GM21529 (cell line): ENCODE measurements at regions not wholly inside any gene's neighbourhood (a gene's known extent, or its start where the extent isn't known, plus 50 kb on each side); places are given as distances from the start of the nearest gene placed in this dataset.
"Not testable (repeated sequence)": the region's sequence is repeated elsewhere in the genome, so short reads cannot be mapped to it uniquely, and the experiment has no call there.

ENCODE experiments used
- ATAC-seq: cut with Tn5 transposase; IDR thresholded peaks from one replicate; pipeline ENCODE4 v1.9.1; 2021; ENCODE audit not compliant: unreplicated experiment

- no peak for ATAC-seq
Measured at GRCh38 chr6:78639111-78640110, 227.9 kb upstream of the IRAK1BP1 start.

- not testable (repeated sequence) for ATAC-seq
Measured at GRCh38 chr6:78643976-78644375, 223.4 kb upstream of the IRAK1BP1 start.

- ATAC-seq = not testable (repeated sequence)
Measured at GRCh38 chr6:78646542-78647415, 220.6 kb upstream of the IRAK1BP1 start.

GRCh38 chr6:78665819-78666218, 201.5 kb upstream of the IRAK1BP1 start:
- ATAC-seq = not testable (repeated sequence)

GRCh38 chr6:78666764-78667163, 200.6 kb upstream of the IRAK1BP1 start:
- no peak for ATAC-seq

- ATAC-seq = no peak
Measured at GRCh38 chr6:78670156-78670555, 197.2 kb upstream of the IRAK1BP1 start.

GRCh38 chr6:78670802-78671201, 196.5 kb upstream of the IRAK1BP1 start:
- no peak for ATAC-seq

- ATAC-seq = not testable (repeated sequence)
Measured at GRCh38 chr6:78676069-78677007, 191.0 kb upstream of the IRAK1BP1 start.

GRCh38 chr6:78688668-78689067, 178.7 kb upstream of the IRAK1BP1 start:
- ATAC-seq = no peak

- ATAC-seq = no peak
Measured at GRCh38 chr6:78693835-78694234, 173.5 kb upstream of the IRAK1BP1 start.

- ATAC-seq = not testable (repeated sequence)
Measured at GRCh38 chr6:78694628-78695027, 172.7 kb upstream of the IRAK1BP1 start.

- ATAC-seq = no peak
Measured at GRCh38 chr6:78700991-78701390, 166.4 kb upstream of the IRAK1BP1 start.

- no peak for ATAC-seq
Measured at GRCh38 chr6:78701407-78701806, 165.9 kb upstream of the IRAK1BP1 start.

- ATAC-seq = no peak
Measured at GRCh38 chr6:78709021-78709420, 158.3 kb upstream of the IRAK1BP1 start.

- no peak for ATAC-seq
Measured at GRCh38 chr6:78713564-78713963, 153.8 kb upstream of the IRAK1BP1 start.

GRCh38 chr6:78744144-78744543, 123.2 kb upstream of the IRAK1BP1 start:
- ATAC-seq = no peak

- no peak for ATAC-seq
Measured at GRCh38 chr6:78746457-78746856, 120.9 kb upstream of the IRAK1BP1 start.

GRCh38 chr6:78749326-78749725, 118.0 kb upstream of the IRAK1BP1 start:
- no peak for ATAC-seq

GRCh38 chr6:78758297-78758798, 109.0 kb upstream of the IRAK1BP1 start:
- not testable (repeated sequence) for ATAC-seq

GRCh38 chr6:78768271-78768670, 99.1 kb upstream of the IRAK1BP1 start:
- no peak for ATAC-seq
